NCI-H1417 (cell line): ENCODE measurements at regions not wholly inside any gene's neighbourhood (a gene's known extent, or its start where the extent isn't known, plus 50 kb on each side); places are given as distances from the start of the nearest gene placed in this dataset.
"Not testable (repeated sequence)": the region's sequence is repeated elsewhere in the genome, so short reads cannot be mapped to it uniquely, and the experiment has no call there.

Source experiments
- DNase-seq, 3 experiments: peaks; one replicate each; lab custom pipeline; 2025; lab: John Stamatoyannopoulos, UW

DNA sequence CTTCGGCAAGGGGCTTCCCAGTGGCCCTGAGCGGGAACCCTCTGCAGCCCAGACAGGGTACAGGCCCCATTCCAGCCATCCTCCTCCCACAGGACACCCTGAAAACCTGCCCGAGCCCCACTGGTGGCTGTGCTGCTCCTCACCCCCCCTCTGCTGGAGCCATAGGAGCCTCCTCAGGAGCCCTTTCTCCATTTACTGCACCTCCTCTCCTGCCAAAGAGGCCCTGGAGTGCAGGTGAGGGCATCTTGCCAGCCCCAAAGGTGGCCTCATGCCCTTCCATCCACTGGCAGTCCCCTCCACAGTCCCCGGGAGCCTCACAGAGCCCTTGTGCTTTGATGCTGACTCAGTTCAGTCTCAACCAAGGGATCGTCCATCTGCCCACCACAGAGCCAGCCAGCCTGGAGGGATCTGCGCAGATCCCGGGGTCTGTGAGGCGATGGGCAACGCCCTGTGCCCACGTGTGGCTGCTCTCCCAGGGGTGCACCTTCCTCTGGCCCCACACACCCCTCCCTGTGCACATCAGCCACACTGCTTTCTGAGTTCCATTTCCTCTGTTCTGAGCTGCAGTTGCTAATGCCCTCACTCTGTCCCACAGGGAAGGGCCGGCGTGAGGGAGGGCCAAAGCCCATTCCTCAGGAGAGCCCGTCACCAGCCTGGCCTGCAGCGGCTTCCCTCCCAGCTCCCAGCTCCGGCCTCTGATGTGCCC is 228.5 kb downstream of the DLL1 start:
- no peak for DNase-seq

DNA sequence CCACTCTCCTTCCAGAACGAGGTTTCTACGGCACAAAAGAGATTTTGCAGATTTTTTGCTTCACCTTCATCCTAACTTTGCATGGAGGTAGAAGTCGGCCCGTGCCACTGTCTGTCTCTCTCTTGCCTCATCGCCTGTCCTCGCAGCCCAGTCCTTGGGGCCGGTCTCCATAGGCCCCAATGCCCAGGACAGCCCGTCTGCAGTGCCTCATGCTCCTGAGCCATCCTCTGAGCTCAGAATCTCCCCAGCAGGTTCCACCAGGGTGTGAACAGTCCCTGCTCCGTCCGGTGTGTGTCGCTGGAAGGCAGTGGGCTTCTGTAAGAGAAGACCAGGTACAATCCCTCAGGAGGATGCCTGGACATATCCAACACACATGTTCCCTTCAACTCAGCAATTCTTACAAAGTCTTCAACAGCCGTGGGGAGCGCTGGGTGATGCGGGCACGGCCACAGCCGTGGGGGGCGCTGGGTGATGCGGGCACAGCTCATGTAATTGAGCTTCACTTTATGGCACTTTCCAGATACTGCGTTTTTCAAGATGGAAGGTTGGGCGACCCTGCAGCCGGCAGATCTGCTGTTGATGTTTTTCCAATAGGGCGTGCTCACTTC is 231.9 kb downstream of the DLL1 start:
- no peak for DNase-seq

DNA sequence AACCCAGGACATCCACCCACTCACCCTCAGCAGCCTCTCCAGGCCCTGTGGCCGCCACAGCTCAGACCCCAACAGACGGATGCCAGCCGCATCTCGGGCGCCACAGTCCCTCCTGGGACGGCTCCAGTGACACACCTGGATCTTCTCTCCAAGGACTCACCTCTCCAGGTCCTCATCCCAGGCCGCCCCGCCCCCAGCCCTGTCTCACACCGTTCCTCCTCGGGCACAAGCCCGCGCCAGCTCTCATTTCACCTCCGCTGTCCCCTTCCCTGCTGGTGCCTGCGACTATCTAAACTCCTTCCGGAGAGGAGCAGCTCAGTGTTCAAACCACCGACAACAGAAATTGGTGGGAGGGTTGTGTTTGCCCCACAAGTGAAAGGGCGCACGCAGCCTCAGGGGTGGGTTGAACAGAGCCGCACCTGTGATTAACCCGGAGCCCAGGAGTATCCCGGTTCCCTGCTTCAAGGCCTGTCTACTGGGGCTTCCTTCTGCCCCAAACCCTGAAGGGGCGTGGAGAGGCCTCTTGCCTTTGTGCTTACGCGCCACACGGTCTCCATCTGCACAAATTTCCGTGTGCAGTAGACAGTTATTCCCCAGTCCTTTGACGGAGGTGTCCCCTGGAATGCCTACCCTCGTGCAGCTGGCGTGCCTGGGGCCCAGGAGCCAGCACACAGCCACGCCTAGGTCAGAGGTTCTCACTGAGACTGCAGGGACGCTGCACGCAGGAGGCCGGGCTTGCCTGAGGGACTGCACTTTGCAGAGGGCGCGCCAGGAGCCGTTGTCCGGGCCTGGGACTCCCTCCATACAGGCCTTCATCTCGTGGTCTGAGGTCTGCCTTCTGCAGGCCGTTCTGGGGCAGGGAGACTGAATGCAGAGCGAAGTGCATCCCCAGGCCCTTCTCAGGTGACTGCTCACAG is 232.7 kb downstream of the DLL1 start:
- DNase-seq: no peak

- DNase-seq: no peak
Measured at GRCh38 chr6:170057034-170057734, 233.7 kb downstream of the DLL1 start.

DNA sequence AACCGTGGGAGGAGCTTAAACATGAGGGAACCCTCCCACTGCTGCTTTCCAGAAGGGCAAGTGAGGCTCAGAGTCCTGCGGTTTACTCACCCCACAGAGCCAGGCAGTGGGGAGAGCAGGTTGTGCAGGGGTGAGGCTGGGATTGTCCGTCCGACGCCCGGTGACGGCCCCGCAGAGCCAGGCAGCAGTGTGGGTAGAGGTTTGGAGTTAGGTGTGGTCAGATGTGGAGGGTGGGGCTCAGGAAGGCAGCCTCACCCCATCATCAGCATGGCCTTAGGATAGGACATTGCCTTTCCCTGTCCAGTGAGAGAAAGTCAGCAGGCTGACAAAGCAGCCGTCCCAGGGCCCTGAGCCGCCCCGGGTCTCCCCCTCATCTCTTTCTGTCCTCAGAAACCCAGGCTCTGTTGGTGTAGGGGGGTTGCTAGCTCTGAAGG is 234.6 kb downstream of the DLL1 start:
- no peak for DNase-seq

DNA sequence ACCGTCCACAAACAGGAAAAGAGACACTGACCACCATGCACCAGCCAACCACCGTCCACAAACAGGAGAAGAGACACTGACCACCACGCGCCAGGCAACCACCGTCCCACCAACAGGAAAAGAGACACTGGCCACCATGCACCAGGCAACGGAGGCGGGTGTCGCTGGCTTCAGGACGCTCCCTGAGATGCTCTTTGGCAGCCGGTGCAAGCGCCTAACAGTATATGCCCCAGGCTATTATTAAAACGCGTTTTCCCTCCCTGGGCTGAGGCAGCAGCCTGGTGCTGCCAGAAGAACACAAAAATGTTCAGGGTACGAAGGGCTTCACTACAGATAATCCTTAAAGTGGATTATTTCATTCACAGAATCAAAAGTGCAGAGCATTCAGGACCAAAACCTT is 235.1 kb downstream of the DLL1 start:
- not testable (repeated sequence) for DNase-seq

GRCh38 chr6:170053966-170054661 is 236.8 kb downstream of the DLL1 start:
- peak in 1 of 3 experiments; percentile 35 for DNase-seq

- DNase-seq: no peak
Measured at GRCh38 chr6:170052991-170053821, 237.7 kb downstream of the DLL1 start.

- DNase-seq: no peak
Measured at GRCh38 chr6:170051229-170052172, 239.4 kb downstream of the DLL1 start.

GRCh38 chr6:170050591-170051041 is 240.3 kb downstream of the DLL1 start:
- DNase-seq: no peak

GRCh38 chr6:170049641-170050561 is 241.0 kb downstream of the DLL1 start:
- no peak for DNase-seq

DNA sequence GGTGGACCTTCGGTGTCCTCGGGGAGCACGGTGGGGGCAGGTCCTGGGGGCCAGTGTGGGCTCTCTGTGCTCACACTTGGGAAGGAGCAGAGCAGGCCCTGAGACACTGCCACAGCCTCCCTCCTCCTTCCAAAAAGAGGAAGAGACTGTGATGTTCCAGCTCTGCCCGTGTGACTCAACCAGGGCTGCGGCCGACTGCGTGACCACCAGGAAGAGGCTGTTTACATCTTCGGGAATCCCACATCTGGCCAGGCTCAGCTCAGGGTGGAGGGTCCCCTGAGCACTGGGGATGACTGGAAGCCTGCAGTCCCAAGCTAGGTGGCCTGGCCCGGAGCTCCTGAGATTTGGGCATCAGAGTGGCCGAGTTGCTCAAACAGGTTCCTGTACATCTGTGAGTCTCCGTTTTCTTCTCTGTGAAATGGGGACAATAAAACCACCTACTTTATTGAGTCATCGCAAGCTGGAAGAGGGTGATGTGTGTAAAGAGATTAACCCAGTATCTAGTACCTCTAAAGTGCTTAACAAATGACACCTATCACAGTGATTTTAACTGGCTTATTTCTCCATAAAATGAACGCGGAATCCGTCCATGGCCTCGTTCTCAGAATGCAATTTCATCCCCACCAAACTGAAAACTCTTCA is 242.1 kb downstream of the DLL1 start:
- DNase-seq: no peak

GRCh38 chr6:170047823-170048222 is 243.1 kb downstream of the DLL1 start:
- no peak for DNase-seq

DNA sequence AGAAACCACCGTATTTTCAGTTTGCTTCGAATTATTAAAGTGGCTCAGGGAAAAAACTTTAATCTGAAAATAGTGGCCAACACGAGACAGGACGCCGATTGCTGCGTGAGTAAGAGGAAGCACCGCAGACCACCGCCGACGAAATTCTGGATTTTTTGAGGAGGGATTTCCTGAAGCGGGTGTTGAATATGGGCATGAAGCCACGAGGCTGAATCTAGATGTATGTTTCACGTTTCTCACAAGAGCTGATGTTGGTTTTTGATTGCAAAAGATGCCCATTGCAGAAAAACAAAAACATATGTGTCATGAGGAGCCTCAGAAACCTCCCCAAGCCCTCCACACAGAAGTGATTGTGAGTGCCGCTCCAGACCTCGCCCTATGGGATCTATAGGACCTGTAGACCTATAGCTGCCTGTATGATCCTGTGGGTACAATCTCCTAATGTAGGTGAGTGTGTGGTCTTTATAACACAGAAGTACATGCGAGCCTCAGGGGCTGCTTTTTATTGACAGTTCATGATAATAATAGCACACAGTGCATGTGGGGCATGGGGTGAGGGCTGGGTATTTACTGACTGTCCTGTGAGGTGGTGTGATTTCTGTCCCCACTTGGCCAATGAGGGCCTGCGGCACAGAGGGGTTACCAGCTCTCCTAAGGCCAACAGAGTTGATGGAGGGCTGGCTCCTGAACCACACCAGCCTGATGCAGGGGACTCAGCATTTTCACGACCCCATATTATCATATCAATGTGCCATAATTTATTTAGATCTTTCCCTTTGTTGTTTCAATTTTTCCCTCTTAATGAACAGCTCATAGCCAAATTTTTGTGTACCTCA is 243.9 kb downstream of the DLL1 start:
- no peak for DNase-seq

- no peak for DNase-seq
Measured at GRCh38 chr6:170045981-170046667, 244.8 kb downstream of the DLL1 start.

- DNase-seq: no peak
Measured at GRCh38 chr6:170045563-170045960, 245.3 kb downstream of the DLL1 start.
